ENCODE measurements at regions not wholly inside any gene's neighbourhood (a gene's known extent, or its start where the extent isn't known, plus 50 kb on each side); places are given as distances from the start of the nearest gene placed in this dataset.

DNA sequence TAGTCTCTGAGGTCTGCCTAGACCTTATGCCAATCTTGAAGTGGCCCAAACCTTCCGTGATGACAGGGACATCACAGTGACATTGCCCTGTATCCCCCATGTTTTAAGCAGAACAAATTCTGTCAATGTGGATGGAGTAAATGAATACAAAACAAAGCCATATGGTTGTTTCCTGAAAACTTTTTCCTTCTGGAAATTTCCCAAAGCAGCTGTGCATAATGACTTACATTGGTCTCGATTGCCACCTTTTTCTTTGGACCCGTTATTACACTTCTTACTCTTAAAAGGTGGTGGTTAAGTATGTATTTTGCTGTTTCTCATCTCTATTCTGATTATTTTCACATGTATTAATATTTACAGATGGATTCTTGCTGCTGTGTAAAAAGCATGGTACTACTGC is 411.2 kb upstream of the KLF6 start:
- Histone ChIP-seq H3K9me3 (ENCODE audit: control insufficient read depth, low read depth, low read length) (no peaks in the 10 kb centered on the region), H3K79me2 (ENCODE audit: insufficient read depth, low read length) (no peaks in the 10 kb centered on the region), H3T11ph (ENCODE audit: low read length) (no peak overlapping the region), H3K23ac (ENCODE audit: insufficient read length, low read depth, low read length) (no peak overlapping the region), H2BK120ac (ENCODE audit: low read depth, low read length, poor library complexity, severe bottlenecking) (no peak overlapping the region), H4K5ac (ENCODE audit: insufficient read length, low read depth, low read length) (no peak overlapping the region), H3K14ac (ENCODE audit: insufficient read depth, low read length) (no peak overlapping the region), H4K8ac (replicated peaks; ENCODE audit: insufficient read length, low read depth, low read length) (no peak overlapping the region), H2AFZ (ENCODE audit: low read length) (no peak overlapping the region), H3K56ac (ENCODE audit: insufficient read length, low read depth, low read length) (no peak overlapping the region), H3K27ac (ENCODE audit: insufficient read length, low read depth, low read length) (no peak overlapping the region), H3K4ac (ENCODE audit: low read depth, low read length) (no peak overlapping the region), H3K4me1 (ENCODE audit: insufficient read depth, low read length) (no peaks in the 10 kb centered on the region), H2AK5ac (ENCODE audit: insufficient read length, low read length) (no peak overlapping the region), H4K91ac (ENCODE audit: insufficient read length, low read depth, low read length) (no peak overlapping the region), H2BK20ac (ENCODE audit: low read depth, low read length, poor library complexity, severe bottlenecking) (no peak overlapping the region), H3K18ac (ENCODE audit: insufficient read length, low read depth, low read length) (no peak overlapping the region), H2BK5ac (ENCODE audit: insufficient read length, low read length) (no peak overlapping the region), H2BK15ac (ENCODE audit: low read depth, low read length) (no peak overlapping the region), H4K20me1 (ENCODE audit: control insufficient read depth, insufficient read depth, insufficient read length) (no peaks in the 10 kb centered on the region), H2BK12ac (ENCODE audit: insufficient read length, low read depth, low read length) (no peak overlapping the region), H3K23me2 (ENCODE audit: insufficient read length, low read depth, low read length, poor library complexity, severe bottlenecking) (no peaks in the 10 kb centered on the region), H3K79me1 (ENCODE audit: insufficient read depth, low read depth, low read length, poor library complexity, severe bottlenecking) (no peaks in the 10 kb centered on the region), H3K27me3 (ENCODE audit: insufficient read depth, low read length) (no peaks in the 10 kb centered on the region), H3K4me2 (ENCODE audit: insufficient read depth, insufficient read length, low read length) (no peak overlapping the region), H3K9ac (ENCODE audit: extremely low read depth, insufficient read length, low read length) (no peak overlapping the region)
- peaks cover 5 to 7% of the 10 kb centered on the region in 2 experiments; a peak in 3 of 4 replicates for H3K4me1 Mint-ChIP-seq
- no peaks in the 10 kb centered on the region for H3K27me3 Mint-ChIP-seq (ENCODE audit: low read depth)
- TF ChIP-seq, protein P1, sequence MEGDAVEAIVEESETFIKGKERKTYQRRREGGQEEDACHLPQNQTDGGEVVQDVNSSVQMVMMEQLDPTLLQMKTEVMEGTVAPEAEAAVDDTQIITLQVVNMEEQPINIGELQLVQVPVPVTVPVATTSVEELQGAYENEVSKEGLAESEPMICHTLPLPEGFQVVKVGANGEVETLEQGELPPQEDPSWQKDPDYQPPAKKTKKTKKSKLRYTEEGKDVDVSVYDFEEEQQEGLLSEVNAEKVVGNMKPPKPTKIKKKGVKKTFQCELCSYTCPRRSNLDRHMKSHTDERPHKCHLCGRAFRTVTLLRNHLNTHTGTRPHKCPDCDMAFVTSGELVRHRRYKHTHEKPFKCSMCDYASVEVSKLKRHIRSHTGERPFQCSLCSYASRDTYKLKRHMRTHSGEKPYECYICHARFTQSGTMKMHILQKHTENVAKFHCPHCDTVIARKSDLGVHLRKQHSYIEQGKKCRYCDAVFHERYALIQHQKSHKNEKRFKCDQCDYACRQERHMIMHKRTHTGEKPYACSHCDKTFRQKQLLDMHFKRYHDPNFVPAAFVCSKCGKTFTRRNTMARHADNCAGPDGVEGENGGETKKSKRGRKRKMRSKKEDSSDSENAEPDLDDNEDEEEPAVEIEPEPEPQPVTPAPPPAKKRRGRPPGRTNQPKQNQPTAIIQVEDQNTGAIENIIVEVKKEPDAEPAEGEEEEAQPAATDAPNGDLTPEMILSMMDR (conservative IDR thresholded peaks at IDR 0.05) = no peak
- DNase-seq = no peak
- H3K36me3 Mint-ChIP-seq (ENCODE audit: insufficient read depth in 1 of 3, low read depth in 3 of 3) = no peaks in the 10 kb centered on the region; a peak in 1 of 7 replicates
- H3K4me3 Mint-ChIP-seq = no peak overlapping the region
- no CpG with 5 or more reads among the region's 3 CpGs for WGBS (ENCODE audit: extremely low coverage, insufficient read length, low lambda C conversion rate)
- H3K27ac Mint-ChIP-seq = no peak overlapping the region
- no peaks in the 10 kb centered on the region for H3K9me3 Mint-ChIP-seq
